Stimulated activated CD4-positive, alpha-beta T cell treated with anti-CD3 and anti-CD28 coated beads, TNF-alpha, amount 100 ng/mL, for 48 hours (primary cell): ENCODE measurements at regions not wholly inside any gene's neighbourhood (a gene's known extent, or its start where the extent isn't known, plus 50 kb on each side); places are given as distances from the start of the nearest gene placed in this dataset.

Source experiments
- DNase-seq, 3 donors: peaks; one replicate each; pipeline ENCODE4 v3.0.0-alpha.2; 2020; ENCODE audit warnings: low read depth in 3 of 3

- DNase-seq: no peak
Observed at GRCh38 chr6:104095661-104096416, 763.9 kb downstream of the HACE1 start.

GRCh38 chr6:104087765-104088164 lies 772.0 kb downstream of the HACE1 start:
- DNase-seq: no peak

- no peak for DNase-seq
Observed at GRCh38 chr6:104068281-104068680, 791.4 kb downstream of the HACE1 start.

GRCh38 chr6:104064876-104065275 lies 794.8 kb downstream of the HACE1 start:
- no peak for DNase-seq

- no peak for DNase-seq
Observed at GRCh38 chr6:104050455-104050854, 809.3 kb downstream of the HACE1 start.

GRCh38 chr6:104046426-104046825 lies 813.3 kb downstream of the HACE1 start:
- DNase-seq: no peak

GRCh38 chr6:104031346-104031745 lies 828.4 kb downstream of the HACE1 start:
- no peak for DNase-seq

- DNase-seq: no peak
Observed at GRCh38 chr6:104022126-104022525, 837.6 kb downstream of the HACE1 start.

GRCh38 chr6:104019075-104019753 lies 840.5 kb downstream of the HACE1 start:
- DNase-seq: no peak

- DNase-seq: no peak
Observed at GRCh38 chr6:104017410-104018381, 842.0 kb downstream of the HACE1 start.

GRCh38 chr6:104014163-104014959 lies 845.4 kb downstream of the HACE1 start:
- no peak for DNase-seq

- no peak for DNase-seq
Observed at GRCh38 chr6:104013312-104013971, 846.3 kb downstream of the HACE1 start.

- DNase-seq: no peak
Observed at GRCh38 chr6:104010897-104011296, 848.8 kb downstream of the HACE1 start.

GRCh38 chr6:104003803-104004516 lies 855.8 kb downstream of the HACE1 start:
- DNase-seq: no peak

GRCh38 chr6:103995571-103995970 lies 864.1 kb downstream of the HACE1 start:
- DNase-seq: no peak

- DNase-seq: no peak
Observed at GRCh38 chr6:103983860-103984259, 875.9 kb downstream of the HACE1 start.

GRCh38 chr6:103983011-103983410 lies 876.7 kb downstream of the HACE1 start:
- no peak for DNase-seq

- DNase-seq: no peak
Observed at GRCh38 chr6:103982574-103982973, 877.1 kb downstream of the HACE1 start.

GRCh38 chr6:103979308-103979707 lies 880.4 kb downstream of the HACE1 start:
- DNase-seq: no peak

- DNase-seq: no peak
Observed at GRCh38 chr6:103937389-103937788, 922.3 kb downstream of the HACE1 start.
